Suppressor macrophage (primary cell): ENCODE measurements at regions not wholly inside any gene's neighbourhood (a gene's known extent, or its start where the extent isn't known, plus 50 kb on each side); places are given as distances from the start of the nearest gene placed in this dataset.

Experiments
- DNase-seq, 4 experiments: peaks; one replicate each; pipeline ENCODE4 v3.0.0-alpha.2; 2020 to 2022

DNA sequence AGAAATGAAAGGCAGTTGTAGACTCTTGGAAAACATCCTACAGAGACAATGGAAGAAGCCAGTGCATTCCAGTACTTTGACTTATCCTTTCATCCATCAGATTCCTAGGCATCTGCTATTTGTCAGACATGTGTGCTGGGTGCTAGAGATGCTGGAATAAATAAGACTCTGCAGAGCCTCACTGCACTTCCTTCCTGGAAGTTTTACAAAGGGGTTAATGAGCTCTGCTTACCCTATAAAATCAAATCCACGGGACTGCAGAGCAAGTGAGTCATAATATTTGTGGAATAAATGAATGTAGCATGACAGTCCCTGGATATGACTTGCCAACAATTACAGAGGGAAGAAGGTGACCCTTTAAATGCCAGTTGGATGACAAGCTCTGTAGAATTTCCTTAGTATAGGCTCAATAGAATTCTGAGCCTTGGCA is 52.7 kb upstream of the NPAS2 start:
- no peak for DNase-seq

DNA sequence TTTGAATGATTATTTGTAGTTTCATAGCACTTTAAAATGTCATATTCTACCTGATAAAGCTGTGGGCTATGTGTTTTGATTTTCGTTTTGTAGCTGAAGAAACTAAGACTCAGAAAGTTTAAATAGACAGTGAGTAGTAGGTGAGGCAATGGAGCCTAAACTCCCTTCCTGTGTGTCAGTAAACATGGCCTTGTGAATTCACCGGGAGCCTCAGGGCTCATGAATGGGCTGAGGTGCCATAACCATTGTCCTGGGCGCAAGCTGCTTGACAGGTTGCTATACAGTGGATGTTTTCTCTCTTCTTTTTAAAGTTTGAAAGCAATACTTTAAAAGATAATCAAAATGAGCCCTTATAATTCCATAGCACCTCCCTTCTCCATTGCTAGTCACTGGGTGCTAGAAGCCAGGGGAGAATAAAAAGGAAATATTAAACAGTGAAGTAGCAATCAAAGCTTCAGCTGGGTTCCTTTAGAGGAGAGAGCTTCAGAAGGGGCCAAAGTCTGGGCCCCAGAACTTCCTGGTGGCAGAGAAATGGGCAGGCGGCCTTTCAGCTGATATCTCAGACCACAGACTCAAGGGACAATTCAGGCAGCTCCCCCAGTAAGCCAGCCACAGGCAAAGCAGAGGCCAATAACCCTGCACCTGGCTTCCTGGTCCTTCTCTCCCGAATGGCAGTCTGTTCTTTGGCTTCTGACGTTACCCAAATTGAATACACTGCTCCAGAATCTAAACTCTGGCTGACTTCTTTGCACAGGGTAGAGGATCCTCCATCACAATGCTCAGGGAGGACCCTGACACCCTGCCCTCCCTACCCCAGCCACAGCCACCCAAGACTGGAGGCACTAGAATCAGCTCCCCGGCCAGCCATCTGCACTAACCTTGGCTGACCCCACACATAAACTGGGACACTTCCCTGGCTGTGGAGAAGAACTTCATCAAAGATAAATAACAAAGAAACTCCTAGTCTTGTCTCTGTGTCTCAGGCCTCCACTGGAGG is 51.8 kb upstream of the NPAS2 start:
- no peak for DNase-seq
